DND-41 (cell line): ENCODE measurements at regions not wholly inside any gene's neighbourhood (a gene's known extent, or its start where the extent isn't known, plus 50 kb on each side); places are given as distances from the start of the nearest gene placed in this dataset.

Experiments
- ATAC-seq: fragments of 200-7000 bp; cut with Tn5 transposase; 3 replicates; pipeline ENCODE4 v1.9.1; 2021; ENCODE audit warnings: low read depth; ENCODE audit not compliant: insufficient read depth
- DNase-seq: peaks from one replicate; pipeline ENCODE4 v3.0.0-alpha.2; 2020
- H2AFZ ChIP-seq: 2 replicates; pipeline ENCODE4 v1.6.0; 2012; ENCODE audit warnings: low read depth, low read length
- H3K27ac ChIP-seq: 2 replicates; pipeline ENCODE4 v1.5.1; 2012; ENCODE audit warnings: low read length, inconsistent platforms
- H3K27me3 ChIP-seq: fragments of 200-600 bp; sonication (generic); 2 replicates; pipeline ENCODE4 v1.6.0; 2012; ENCODE audit warnings: low read length, mild to moderate bottlenecking, inconsistent platforms; ENCODE audit not compliant: insufficient read depth, poor library complexity
- H3K36me3 ChIP-seq: 2 replicates; pipeline ENCODE4 v1.5.1; 2012; ENCODE audit warnings: low read length, inconsistent platforms; ENCODE audit not compliant: insufficient read depth
- H3K4me1 ChIP-seq: 2 replicates; pipeline ENCODE4 v1.5.1; 2012; ENCODE audit warnings: mild to moderate bottlenecking, low read length; ENCODE audit not compliant: insufficient read depth
- H3K4me2 ChIP-seq: 2 replicates; pipeline ENCODE4 v1.6.0; 2012; ENCODE audit warnings: mild to moderate bottlenecking, moderate library complexity, low read length, inconsistent platforms; ENCODE audit not compliant: insufficient read depth
- H3K4me3 ChIP-seq, 2 experiments: fragments of 200-600 bp in 1 of 2; shearing (Covaris generic) in 1 of 2; 2 replicates each; pipeline ENCODE4 v1.5.1; 2012 to 2016; ENCODE audit warnings: inconsistent platforms in 2 of 2, low read length in 2 of 2, mild to moderate bottlenecking in 2 of 2, low read depth in 1 of 2, moderate library complexity in 1 of 2
- H3K79me2 ChIP-seq: 2 replicates; pipeline ENCODE4 v1.6.0; 2012; ENCODE audit warnings: low read length, inconsistent platforms; ENCODE audit not compliant: insufficient read depth
- H3K9ac ChIP-seq: 2 replicates; pipeline ENCODE4 v1.6.0; 2012; ENCODE audit warnings: low read depth, mild to moderate bottlenecking, inconsistent platforms, low read length, moderate library complexity
- H3K9me3 ChIP-seq: 2 replicates; pipeline ENCODE4 v1.5.1; 2012; ENCODE audit warnings: low read length, moderate library complexity, mild to moderate bottlenecking, inconsistent platforms; ENCODE audit not compliant: insufficient read depth, severe bottlenecking
- H4K20me1 ChIP-seq: 2 replicates; pipeline ENCODE4 v1.6.0; 2012; ENCODE audit warnings: low read length; ENCODE audit not compliant: insufficient read depth
- EZH2 ChIP-seq: IDR thresholded peaks from 3 replicates; pipeline ENCODE4 v1.6.1; 2012; ENCODE audit warnings: borderline replicate concordance, low read depth, mild to moderate bottlenecking, moderate library complexity, low read length, inconsistent platforms; ENCODE audit not compliant: severe bottlenecking
- TF ChIP-seq, protein P1 (sequence below): IDR thresholded peaks from 2 replicates; pipeline ENCODE4 v1.5.1; 2012; ENCODE audit warnings: borderline replicate concordance, low read length, moderate library complexity, mild to moderate bottlenecking; ENCODE audit not compliant: poor library complexity, severe bottlenecking; ENCODE audit errors: extremely low read depth

GRCh38 chr14:39998854-39999253 is 566.6 kb upstream of the FBXO33 start:
- Histone ChIP-seq H2AFZ (no peak overlapping the region), H3K9ac (no peak overlapping the region), H3K4me3 (no peak overlapping the region), H4K20me1 (no peaks in the 10 kb centered on the region), H3K27me3 (no peaks in the 10 kb centered on the region), H3K9me3 (no peaks in the 10 kb centered on the region), H3K4me1 (no peaks in the 10 kb centered on the region), H3K4me2 (no peak overlapping the region), H3K27ac (no peak overlapping the region), H3K79me2 (no peaks in the 10 kb centered on the region), H3K36me3 (no peaks in the 10 kb centered on the region)
- TF ChIP-seq, protein P1, sequence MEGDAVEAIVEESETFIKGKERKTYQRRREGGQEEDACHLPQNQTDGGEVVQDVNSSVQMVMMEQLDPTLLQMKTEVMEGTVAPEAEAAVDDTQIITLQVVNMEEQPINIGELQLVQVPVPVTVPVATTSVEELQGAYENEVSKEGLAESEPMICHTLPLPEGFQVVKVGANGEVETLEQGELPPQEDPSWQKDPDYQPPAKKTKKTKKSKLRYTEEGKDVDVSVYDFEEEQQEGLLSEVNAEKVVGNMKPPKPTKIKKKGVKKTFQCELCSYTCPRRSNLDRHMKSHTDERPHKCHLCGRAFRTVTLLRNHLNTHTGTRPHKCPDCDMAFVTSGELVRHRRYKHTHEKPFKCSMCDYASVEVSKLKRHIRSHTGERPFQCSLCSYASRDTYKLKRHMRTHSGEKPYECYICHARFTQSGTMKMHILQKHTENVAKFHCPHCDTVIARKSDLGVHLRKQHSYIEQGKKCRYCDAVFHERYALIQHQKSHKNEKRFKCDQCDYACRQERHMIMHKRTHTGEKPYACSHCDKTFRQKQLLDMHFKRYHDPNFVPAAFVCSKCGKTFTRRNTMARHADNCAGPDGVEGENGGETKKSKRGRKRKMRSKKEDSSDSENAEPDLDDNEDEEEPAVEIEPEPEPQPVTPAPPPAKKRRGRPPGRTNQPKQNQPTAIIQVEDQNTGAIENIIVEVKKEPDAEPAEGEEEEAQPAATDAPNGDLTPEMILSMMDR = no peak
- no peak for TF ChIP-seq EZH2
- ATAC-seq (no peak), DNase-seq (no peak)

- Histone ChIP-seq H2AFZ (no peak overlapping the region), H3K9me3 (no peaks in the 10 kb centered on the region), H4K20me1 (no peaks in the 10 kb centered on the region), H3K27me3 (no peaks in the 10 kb centered on the region), H3K4me1 (no peaks in the 10 kb centered on the region), H3K27ac (no peak overlapping the region), H3K79me2 (no peaks in the 10 kb centered on the region), H3K4me2 (no peak overlapping the region), H3K9ac (no peak overlapping the region), H3K4me3 (no peak overlapping the region), H3K36me3 (no peaks in the 10 kb centered on the region)
- TF ChIP-seq EZH2 = no peak
- TF ChIP-seq, protein P1 = no peak
- DNase-seq = no peak
- no peak for ATAC-seq
Measured at GRCh38 chr14:39998114-39998513, 565.9 kb upstream of the FBXO33 start.

DNA sequence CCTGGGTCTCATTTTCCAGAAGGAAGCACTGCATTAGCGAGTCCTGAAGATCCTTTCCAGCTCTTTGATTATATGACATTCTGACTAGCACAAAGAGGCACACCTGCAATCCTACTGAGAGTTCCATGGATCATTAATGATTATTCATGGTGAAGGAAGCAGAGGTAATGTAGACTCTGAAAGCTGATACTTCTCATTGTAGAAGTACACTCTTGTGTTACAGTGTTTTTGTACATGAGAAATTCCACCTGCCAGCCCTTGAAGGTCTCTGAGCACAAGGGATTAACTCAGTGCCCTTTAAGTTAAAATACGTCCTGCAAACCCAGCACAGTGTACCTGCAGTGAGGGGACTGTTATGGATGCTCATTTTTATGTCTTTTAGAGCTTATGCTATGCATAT is 558.8 kb upstream of the FBXO33 start:
- no peak overlapping the region for H3K27ac ChIP-seq

More for the DNA sequence above, 558.8 kb upstream of the FBXO33 start:
- Histone ChIP-seq H3K79me2 (no peaks in the 10 kb centered on the region), H3K4me2 (no peak overlapping the region), H4K20me1 (no peaks in the 10 kb centered on the region), H3K9ac (no peak overlapping the region), H3K36me3 (no peaks in the 10 kb centered on the region), H3K4me3 (no peak overlapping the region), H3K27me3 (no peaks in the 10 kb centered on the region), H3K9me3 (no peaks in the 10 kb centered on the region), H2AFZ (no peak overlapping the region), H3K4me1 (no peaks in the 10 kb centered on the region)
- DNase-seq (no peak), ATAC-seq (no peak)
- no peak for TF ChIP-seq EZH2
- TF ChIP-seq, protein P1 = no peak
